CD4-positive, alpha-beta T cell (primary cell): ENCODE measurements at regions not wholly inside any gene's neighbourhood (a gene's known extent, or its start where the extent isn't known, plus 50 kb on each side); places are given as distances from the start of the nearest gene placed in this dataset.

Source experiments
- ATAC-seq: fragments of 200-7000 bp; cut with Tn5 transposase; one replicate; pipeline ENCODE4 v1.10.0; 2022; ENCODE audit warnings: mild to moderate bottlenecking; ENCODE audit not compliant: poor library complexity
- CTCF ChIA-PET: fragments of 350-600 bp; sonication (Branson Sonifier 250); formaldehyde crosslinking; loops from one replicate; lab custom pipeline; 2021; ENCODE audit warnings: antibody characterized with exemption, inconsistent platforms; lab: Charles Lee
- POLR2A ChIA-PET: fragments of 350-600 bp; sonication (Branson Sonifier 250); formaldehyde crosslinking; loops from one replicate; lab custom pipeline; 2021; ENCODE audit warnings: antibody characterized with exemption, inconsistent platforms; lab: Charles Lee
- DNase-seq, 14 experiments: peaks; one replicate each; pipeline ENCODE4 v3.0.0-alpha.2; 2013 to 2020; ENCODE audit warnings: mixed read lengths in 2 of 14
- H3K27ac ChIP-seq, 2 donors: one replicate each; pipeline versions ENCODE4 v1.5.1 to v1.7.0; 2013; ENCODE audit warnings: low read length in 2 of 2, low read depth in 1 of 2, mild to moderate bottlenecking in 1 of 2
- H3K27me3 ChIP-seq, 2 experiments: 1 replicate in 1 of 2; 2 replicates in 1 of 2; pipeline versions ENCODE4 v1.6.1 to v1.7.0; 2013; ENCODE audit warnings: low read length in 2 of 2, control low read depth in 1 of 2, mild to moderate bottlenecking in 1 of 2, moderate library complexity in 1 of 2; ENCODE audit not compliant: insufficient read depth in 2 of 2, control insufficient read depth in 1 of 2
- H3K36me3 ChIP-seq: one replicate; pipeline ENCODE4 v1.6.1; 2013; ENCODE audit warnings: low read length, control low read depth; ENCODE audit not compliant: insufficient read depth
- H3K4me1 ChIP-seq: one replicate; pipeline ENCODE4 v1.6.1; 2013; ENCODE audit warnings: low read length, control low read depth; ENCODE audit not compliant: insufficient read depth
- H3K4me3 ChIP-seq: one replicate; pipeline ENCODE4 v1.5.1; 2013; ENCODE audit warnings: mild to moderate bottlenecking, low read length, moderate library complexity
- H3K9me3 ChIP-seq, 2 experiments: 1 replicate in 1 of 2; 2 replicates in 1 of 2; pipeline versions ENCODE4 v1.6.1 to v1.7.0; 2013; ENCODE audit warnings: low read length in 2 of 2, mild to moderate bottlenecking in 2 of 2, control low read depth in 1 of 2, moderate library complexity in 1 of 2; ENCODE audit not compliant: control insufficient read depth in 1 of 2, insufficient read depth in 1 of 2
- H3K27ac Mint-ChIP-seq: one replicate; pipeline ENCODE4 v1.8.0; 2020; ENCODE audit warnings: mixed read lengths
- H3K27me3 Mint-ChIP-seq: one replicate; pipeline ENCODE4 v1.8.0; 2021; ENCODE audit warnings: mixed read lengths
- H3K36me3 Mint-ChIP-seq: one replicate; pipeline ENCODE4 v1.8.0; 2021; ENCODE audit warnings: low read depth, mixed read lengths
- H3K4me1 Mint-ChIP-seq: one replicate; pipeline ENCODE4 v1.8.0; 2021; ENCODE audit warnings: low read depth, mixed read lengths
- H3K4me3 Mint-ChIP-seq: one replicate; pipeline ENCODE4 v1.8.0; 2020; ENCODE audit warnings: mild to moderate bottlenecking, mixed read lengths
- H3K9me3 Mint-ChIP-seq: one replicate; pipeline ENCODE4 v1.8.0; 2020; ENCODE audit warnings: mixed read lengths
- intact Hi-C, 2 experiments: fragments of 100-400 bp; cut with DNase I in 1 of 2; cut with micrococcal nuclease in 1 of 2; formaldehyde crosslinking; loops; one replicate each; pipeline versions ENCODE4 v1.15.1 to v1.9.0; 2023 to 2025; cut with DNase I, micrococcal nuclease
- TF ChIP-seq, protein P1 (sequence below): fragments of 200-600 bp; IDR thresholded peaks from one replicate; pipeline ENCODE4 v1.8.0; 2022; ENCODE audit warnings: antibody characterized with exemption, mild to moderate bottlenecking

DNA sequence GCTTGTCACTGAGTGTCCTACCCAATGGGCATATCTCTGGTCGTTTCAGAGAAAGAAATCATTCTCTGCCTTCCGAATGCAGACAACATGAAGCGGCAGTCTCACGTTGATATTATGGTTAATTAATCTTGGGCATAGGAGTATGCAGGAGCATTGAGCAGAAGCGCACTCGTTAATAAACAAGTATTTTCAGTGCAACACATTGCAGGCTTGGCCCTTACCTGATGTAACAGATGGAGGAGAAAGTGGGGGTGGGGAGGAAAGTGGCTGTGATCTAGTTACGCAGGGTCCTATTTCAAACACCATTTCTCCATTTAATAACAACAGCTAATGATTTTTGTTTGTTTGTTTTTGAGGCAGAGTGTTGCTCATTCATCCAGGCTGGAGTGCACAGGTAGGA is 414.0 kb upstream of the RBFOX1 start:
- no peak overlapping the region for H3K4me3 ChIP-seq
- DNase-seq = no peak
- H3K27me3 ChIP-seq = peaks cover 0 to 2% of the 10 kb centered on the region in 2 experiments
- no peaks in the 10 kb centered on the region for H3K36me3 Mint-ChIP-seq
- H3K27me3 Mint-ChIP-seq = no peaks in the 10 kb centered on the region
- no peak overlapping the region for H3K4me3 Mint-ChIP-seq
- H3K4me1 Mint-ChIP-seq = no peaks in the 10 kb centered on the region
- H3K27ac ChIP-seq = no peak overlapping the region
- no peak overlapping the region for H3K27ac Mint-ChIP-seq
- TF ChIP-seq, protein P1, sequence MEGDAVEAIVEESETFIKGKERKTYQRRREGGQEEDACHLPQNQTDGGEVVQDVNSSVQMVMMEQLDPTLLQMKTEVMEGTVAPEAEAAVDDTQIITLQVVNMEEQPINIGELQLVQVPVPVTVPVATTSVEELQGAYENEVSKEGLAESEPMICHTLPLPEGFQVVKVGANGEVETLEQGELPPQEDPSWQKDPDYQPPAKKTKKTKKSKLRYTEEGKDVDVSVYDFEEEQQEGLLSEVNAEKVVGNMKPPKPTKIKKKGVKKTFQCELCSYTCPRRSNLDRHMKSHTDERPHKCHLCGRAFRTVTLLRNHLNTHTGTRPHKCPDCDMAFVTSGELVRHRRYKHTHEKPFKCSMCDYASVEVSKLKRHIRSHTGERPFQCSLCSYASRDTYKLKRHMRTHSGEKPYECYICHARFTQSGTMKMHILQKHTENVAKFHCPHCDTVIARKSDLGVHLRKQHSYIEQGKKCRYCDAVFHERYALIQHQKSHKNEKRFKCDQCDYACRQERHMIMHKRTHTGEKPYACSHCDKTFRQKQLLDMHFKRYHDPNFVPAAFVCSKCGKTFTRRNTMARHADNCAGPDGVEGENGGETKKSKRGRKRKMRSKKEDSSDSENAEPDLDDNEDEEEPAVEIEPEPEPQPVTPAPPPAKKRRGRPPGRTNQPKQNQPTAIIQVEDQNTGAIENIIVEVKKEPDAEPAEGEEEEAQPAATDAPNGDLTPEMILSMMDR = no peak
- CTCF ChIA-PET = no interaction called here
- intact Hi-C loops = no loop called here
- H3K36me3 ChIP-seq = no peaks in the 10 kb centered on the region
- POLR2A ChIA-PET = no interaction called here
- H3K9me3 Mint-ChIP-seq = peaks cover 5% of the 10 kb centered on the region
- peaks cover 7 to 17% of the 10 kb centered on the region in 2 experiments for H3K9me3 ChIP-seq
- ATAC-seq = no peak
- no peaks in the 10 kb centered on the region for H3K4me1 ChIP-seq

DNA sequence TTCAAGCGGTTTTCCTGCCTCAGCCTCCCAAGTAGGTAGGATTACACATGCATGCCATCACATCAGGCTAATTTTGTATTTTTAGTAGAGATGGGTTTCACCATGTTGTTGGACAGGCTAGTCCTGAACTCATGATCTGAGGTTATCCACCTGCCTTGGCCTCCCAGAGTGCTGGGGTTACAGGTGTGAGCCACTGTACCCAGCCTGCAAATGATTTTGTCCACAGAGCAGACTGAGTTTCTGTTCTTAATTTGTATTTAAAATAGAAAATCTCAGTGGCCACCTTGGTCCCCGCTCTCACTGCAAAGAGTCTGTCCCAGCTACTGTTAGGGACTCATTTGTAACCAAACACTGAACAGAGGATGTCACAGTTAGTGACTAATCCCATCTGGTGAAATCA is 415.7 kb upstream of the RBFOX1 start:
- ChIA-PET CTCF (no interaction called here), POLR2A (no interaction called here)
- Histone ChIP-seq H3K9me3 (peaks cover 0 to 26% of the 10 kb centered on the region in 2 experiments), H3K27me3 (peaks cover 0 to 2% of the 10 kb centered on the region in 2 experiments), H3K4me1 (no peaks in the 10 kb centered on the region), H3K36me3 (no peaks in the 10 kb centered on the region), H3K27ac (no peak overlapping the region), H3K4me3 (no peak overlapping the region)
- Mint-ChIP-seq H3K27me3 (no peaks in the 10 kb centered on the region), H3K9me3 (peaks cover 5% of the 10 kb centered on the region), H3K36me3 (no peaks in the 10 kb centered on the region), H3K4me1 (no peaks in the 10 kb centered on the region), H3K27ac (no peak overlapping the region), H3K4me3 (no peak overlapping the region)
- TF ChIP-seq, protein P1 = no peak
- intact Hi-C loops = no loop called here
- no peak for ATAC-seq
- no peak for DNase-seq

GRCh38 chr16:6913566-6913965 is 419.1 kb upstream of the RBFOX1 start:
- H3K4me1 ChIP-seq = no peaks in the 10 kb centered on the region
- ATAC-seq = no peak
- TF ChIP-seq, protein P1 = no peak
- H3K27ac ChIP-seq = no peak overlapping the region
- intact Hi-C loops = no loop called here
- no peak overlapping the region for H3K4me3 Mint-ChIP-seq
- no peak for DNase-seq
- H3K36me3 Mint-ChIP-seq = no peaks in the 10 kb centered on the region
- no peak overlapping the region for H3K4me3 ChIP-seq
- H3K36me3 ChIP-seq = no peaks in the 10 kb centered on the region
- peaks cover 0 to 30% of the 10 kb centered on the region in 2 experiments for H3K9me3 ChIP-seq
- POLR2A ChIA-PET = no interaction called here
- no peaks in the 10 kb centered on the region for H3K9me3 Mint-ChIP-seq
- peaks cover 0 to 2% of the 10 kb centered on the region in 2 experiments for H3K27me3 ChIP-seq
- no peak overlapping the region for H3K27ac Mint-ChIP-seq
- CTCF ChIA-PET = no interaction called here
- H3K4me1 Mint-ChIP-seq = no peaks in the 10 kb centered on the region
- no peaks in the 10 kb centered on the region for H3K27me3 Mint-ChIP-seq
